ENCODE measurements at regions not wholly inside any gene's neighbourhood (a gene's known extent, or its start where the extent isn't known, plus 50 kb on each side); places are given as distances from the start of the nearest gene placed in this dataset.

DNA sequence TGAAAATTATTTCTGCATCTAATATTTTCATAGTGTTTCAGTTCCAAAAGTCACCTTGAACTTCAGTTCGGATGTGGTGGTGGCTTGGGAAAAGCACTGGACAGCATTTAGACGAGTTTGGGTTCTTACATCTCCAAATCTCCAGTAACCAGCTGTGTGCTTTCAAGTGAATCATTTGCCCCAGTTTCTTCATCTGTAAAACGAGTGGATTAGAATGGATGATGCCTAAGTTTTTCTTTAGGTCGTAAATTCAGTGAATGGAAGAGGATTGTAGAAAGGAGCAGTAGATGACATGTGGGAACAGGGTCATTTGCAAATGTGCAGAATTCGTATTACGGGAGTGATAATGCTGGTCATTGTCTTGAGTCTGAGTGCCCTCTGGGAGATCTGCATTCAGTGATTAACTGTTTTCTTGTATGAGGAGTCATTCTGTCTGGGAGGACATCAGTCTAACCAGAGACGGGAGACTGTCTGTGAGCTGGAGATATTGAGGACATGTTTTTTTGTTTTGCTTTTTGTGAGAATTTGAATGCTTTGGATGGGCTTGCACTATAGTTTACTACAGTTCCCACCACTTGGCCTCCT is 641.6 kb upstream of the TBL1XR1 start:
- ChIA-PET CTCF (no interaction called here), POLR2A (no interaction called here)
- no peak for DNase-seq
- Mint-ChIP-seq H3K9me3 (ENCODE audit: unreplicated experiment) (peaks cover 9% of the 10 kb centered on the region), H3K36me3 (ENCODE audit: insufficient read depth, unreplicated experiment) (no peaks in the 10 kb centered on the region), H3K4me1 (ENCODE audit: low read depth, unreplicated experiment) (peaks cover 24% of the 10 kb centered on the region), H3K27ac (ENCODE audit: unreplicated experiment) (no peak overlapping the region), H3K4me3 (ENCODE audit: unreplicated experiment) (no peak overlapping the region), H3K27me3 (ENCODE audit: insufficient read depth, unreplicated experiment) (no peaks in the 10 kb centered on the region)
- no TSS peak for BruUV-seq (replicated peaks)
- no peaks in the 10 kb centered on the region for H3K9me3 ChIP-seq
- TF ChIP-seq, protein P1, sequence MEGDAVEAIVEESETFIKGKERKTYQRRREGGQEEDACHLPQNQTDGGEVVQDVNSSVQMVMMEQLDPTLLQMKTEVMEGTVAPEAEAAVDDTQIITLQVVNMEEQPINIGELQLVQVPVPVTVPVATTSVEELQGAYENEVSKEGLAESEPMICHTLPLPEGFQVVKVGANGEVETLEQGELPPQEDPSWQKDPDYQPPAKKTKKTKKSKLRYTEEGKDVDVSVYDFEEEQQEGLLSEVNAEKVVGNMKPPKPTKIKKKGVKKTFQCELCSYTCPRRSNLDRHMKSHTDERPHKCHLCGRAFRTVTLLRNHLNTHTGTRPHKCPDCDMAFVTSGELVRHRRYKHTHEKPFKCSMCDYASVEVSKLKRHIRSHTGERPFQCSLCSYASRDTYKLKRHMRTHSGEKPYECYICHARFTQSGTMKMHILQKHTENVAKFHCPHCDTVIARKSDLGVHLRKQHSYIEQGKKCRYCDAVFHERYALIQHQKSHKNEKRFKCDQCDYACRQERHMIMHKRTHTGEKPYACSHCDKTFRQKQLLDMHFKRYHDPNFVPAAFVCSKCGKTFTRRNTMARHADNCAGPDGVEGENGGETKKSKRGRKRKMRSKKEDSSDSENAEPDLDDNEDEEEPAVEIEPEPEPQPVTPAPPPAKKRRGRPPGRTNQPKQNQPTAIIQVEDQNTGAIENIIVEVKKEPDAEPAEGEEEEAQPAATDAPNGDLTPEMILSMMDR (IDR thresholded peaks at IDR 0.05; ENCODE audit: insufficient read depth in 1 of 2, low read depth in 1 of 2, low read length in 1 of 2, severe bottlenecking in 1 of 2, unreplicated experiment in 1 of 2) = no peak
- no peaks in the 10 kb centered on the region for H3K27me3 ChIP-seq (replicated peaks; ENCODE audit: control insufficient read depth, insufficient read depth, low read length)
- intact Hi-C loops (cut with micrococcal nuclease; ENCODE audit: unreplicated experiment) = no loop called here
- no peak overlapping the region for H3K4me3 ChIP-seq (ENCODE audit: low read depth, low read length)
- no peaks in the 10 kb centered on the region for H3K4me1 ChIP-seq
- H3K36me3 ChIP-seq (ENCODE audit: control insufficient read depth, insufficient read depth, low read length) = no peaks in the 10 kb centered on the region

DNA sequence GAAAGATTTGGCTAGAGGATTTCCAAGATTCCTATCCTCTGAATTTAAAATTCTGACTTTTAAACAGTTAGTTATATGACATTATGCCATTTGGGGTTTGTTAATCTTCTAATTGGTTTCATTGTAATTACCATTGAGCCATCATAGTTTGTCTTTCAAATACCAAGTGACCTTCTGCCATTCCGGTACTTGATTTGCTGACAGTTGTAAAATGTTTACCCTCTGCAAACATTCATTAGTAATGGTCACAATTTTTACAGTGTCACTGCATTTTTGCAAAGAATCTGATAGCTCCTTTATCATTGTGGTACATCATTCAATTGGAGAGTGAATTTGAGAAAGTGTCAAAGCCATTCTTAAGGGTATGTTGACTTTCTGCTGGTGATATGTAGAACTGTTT is 645.0 kb upstream of the TBL1XR1 start:
- Mint-ChIP-seq H3K27me3 (ENCODE audit: insufficient read depth, unreplicated experiment) (no peaks in the 10 kb centered on the region), H3K27ac (ENCODE audit: unreplicated experiment) (no peak overlapping the region), H3K36me3 (ENCODE audit: insufficient read depth, unreplicated experiment) (no peaks in the 10 kb centered on the region), H3K9me3 (ENCODE audit: unreplicated experiment) (peaks cover 9% of the 10 kb centered on the region), H3K4me1 (ENCODE audit: low read depth, unreplicated experiment) (peaks cover 12% of the 10 kb centered on the region), H3K4me3 (ENCODE audit: unreplicated experiment) (no peak overlapping the region)
- TF ChIP-seq, protein P1 (IDR thresholded peaks at IDR 0.05; ENCODE audit: insufficient read depth in 1 of 2, low read depth in 1 of 2, low read length in 1 of 2, severe bottlenecking in 1 of 2, unreplicated experiment in 1 of 2) = no peak
- POLR2A ChIA-PET = no interaction called here
- DNase-seq = no peak
- intact Hi-C loops (cut with micrococcal nuclease; ENCODE audit: unreplicated experiment) = no loop called here
- CTCF ChIA-PET = no interaction called here
- Histone ChIP-seq H3K36me3 (ENCODE audit: control insufficient read depth, insufficient read depth, low read length) (no peaks in the 10 kb centered on the region), H3K9me3 (no peaks in the 10 kb centered on the region), H3K27me3 (replicated peaks; ENCODE audit: control insufficient read depth, insufficient read depth, low read length) (no peaks in the 10 kb centered on the region), H3K4me1 (no peaks in the 10 kb centered on the region), H3K4me3 (ENCODE audit: low read depth, low read length) (no peak overlapping the region)
- BruUV-seq (replicated peaks) = no TSS peak

DNA sequence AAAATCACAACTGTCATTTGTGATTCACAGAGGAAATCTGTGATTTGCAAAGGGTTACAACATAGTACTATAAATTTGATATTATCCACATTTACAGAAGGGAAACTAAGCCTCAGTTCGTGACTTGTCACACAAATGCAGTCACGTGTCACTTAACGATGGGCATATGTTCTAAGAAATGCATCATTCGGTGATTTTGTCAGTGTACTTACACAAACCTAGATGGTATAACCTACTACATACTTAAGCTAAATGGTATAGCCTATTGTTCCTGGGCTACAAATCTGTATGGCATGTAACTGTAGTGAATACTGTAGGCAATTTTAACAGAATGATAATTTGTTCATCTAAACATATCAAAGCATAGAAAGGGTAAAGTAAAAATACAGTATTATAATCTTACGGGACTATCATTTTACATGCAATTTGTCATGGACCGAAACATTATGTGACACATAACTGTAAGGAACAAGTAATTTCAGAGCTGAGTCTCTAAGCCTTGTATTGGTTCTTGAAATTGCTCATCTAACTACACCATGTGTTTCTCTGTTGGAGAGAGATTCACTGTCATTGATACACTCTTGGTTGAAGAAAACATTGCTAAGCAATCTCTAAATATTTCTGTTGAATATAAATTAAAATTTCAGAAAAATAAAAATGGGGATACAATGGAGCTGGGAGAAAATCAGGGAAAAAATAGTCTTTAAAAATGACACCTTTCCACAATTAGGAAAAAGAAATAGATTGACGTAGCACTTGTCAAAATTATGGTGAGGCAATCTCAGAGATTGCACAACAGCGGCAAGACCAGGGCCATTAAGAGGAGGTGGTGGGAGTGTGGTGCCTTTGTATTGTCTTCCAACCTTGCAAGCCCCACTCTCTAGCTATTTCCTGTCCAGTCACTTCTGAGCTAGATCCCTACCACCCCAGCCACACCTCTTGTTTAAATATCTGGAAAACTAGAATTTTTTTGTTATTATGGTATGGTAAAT is 645.8 kb upstream of the TBL1XR1 start:
- no peak for DNase-seq
- H3K4me1 Mint-ChIP-seq (ENCODE audit: low read depth, unreplicated experiment) = peaks cover 6% of the 10 kb centered on the region
- peaks cover 9% of the 10 kb centered on the region for H3K9me3 Mint-ChIP-seq (ENCODE audit: unreplicated experiment)
- Histone ChIP-seq H3K27me3 (replicated peaks; ENCODE audit: control insufficient read depth, insufficient read depth, low read length) (no peaks in the 10 kb centered on the region), H3K4me1 (no peaks in the 10 kb centered on the region), H3K36me3 (ENCODE audit: control insufficient read depth, insufficient read depth, low read length) (no peaks in the 10 kb centered on the region), H3K4me3 (ENCODE audit: low read depth, low read length) (no peak overlapping the region), H3K9me3 (no peaks in the 10 kb centered on the region)
- intact Hi-C loops (cut with micrococcal nuclease; ENCODE audit: unreplicated experiment) = no loop called here
- no peak overlapping the region for H3K27ac Mint-ChIP-seq (ENCODE audit: unreplicated experiment)
- no peak overlapping the region for H3K4me3 Mint-ChIP-seq (ENCODE audit: unreplicated experiment)
- no peaks in the 10 kb centered on the region for H3K27me3 Mint-ChIP-seq (ENCODE audit: insufficient read depth, unreplicated experiment)
- no peaks in the 10 kb centered on the region for H3K36me3 Mint-ChIP-seq (ENCODE audit: insufficient read depth, unreplicated experiment)
- TF ChIP-seq, protein P1 (IDR thresholded peaks at IDR 0.05; ENCODE audit: insufficient read depth in 1 of 2, low read depth in 1 of 2, low read length in 1 of 2, severe bottlenecking in 1 of 2, unreplicated experiment in 1 of 2) = no peak
- BruUV-seq (replicated peaks) = no TSS peak
- ChIA-PET POLR2A (no interaction called here), CTCF (no interaction called here)

All from Caco-2 (cell line).